Mammary epithelial cell (primary cell): ENCODE measurements at regions not wholly inside any gene's neighbourhood (a gene's known extent, or its start where the extent isn't known, plus 50 kb on each side); places are given as distances from the start of the nearest gene placed in this dataset.

ENCODE experiments used
- CTCF ChIP-seq, 2 donors: IDR thresholded peaks in 1 of 2; conservative IDR thresholded peaks in 1 of 2; 2 replicates each; pipeline ENCODE4 v1.5.1; 2011 to 2012; ENCODE audit warnings: inconsistent platforms in 2 of 2, low read length in 2 of 2, mild to moderate bottlenecking in 2 of 2, control low read depth in 1 of 2, low read depth in 1 of 2; ENCODE audit not compliant: insufficient read depth in 1 of 2; ENCODE audit errors: extremely low read depth in 1 of 2
- EZH2 ChIP-seq: IDR thresholded peaks from 2 replicates; pipeline ENCODE4 v1.6.1; 2012; ENCODE audit warnings: low read length, inconsistent platforms, borderline replicate concordance

DNA sequence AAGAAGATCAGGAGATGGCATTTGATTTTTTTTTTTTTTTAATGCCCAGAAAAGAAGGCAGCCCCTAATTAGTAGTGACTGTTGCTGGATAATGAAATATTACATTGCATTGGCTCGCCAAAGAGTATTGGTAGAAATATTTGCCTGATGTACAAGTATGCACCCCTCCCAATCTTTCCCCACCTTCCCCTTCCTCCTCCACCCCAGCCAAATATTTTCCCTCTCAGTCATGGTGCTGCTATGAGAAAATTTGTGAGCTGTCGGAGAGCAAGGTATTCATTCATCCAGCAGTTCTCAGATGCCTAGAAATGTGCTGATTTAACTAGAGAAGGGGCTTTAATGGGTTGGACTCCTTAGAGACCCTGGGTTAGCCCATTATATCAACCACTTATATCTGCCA, 50.5 kb upstream of the IKBKE start:
- no peak for TF ChIP-seq CTCF (conservative IDR thresholded peaks at IDR 0.05 in 1 of 2, IDR thresholded peaks at IDR 0.05 in 1 of 2; ENCODE audit: extremely low read depth in 1 of 2, insufficient read depth in 1 of 2, low read depth in 1 of 2, low read length in 2 of 2)
- no peak for TF ChIP-seq EZH2
